Neuron (in vitro differentiated cells): ENCODE measurements at regions not wholly inside any gene's neighbourhood (a gene's known extent, or its start where the extent isn't known, plus 50 kb on each side); places are given as distances from the start of the nearest gene placed in this dataset.
"Not testable (repeated sequence)": the region's sequence is repeated elsewhere in the genome, so short reads cannot be mapped to it uniquely, and the experiment has no call there.

Experiments used
- H2AFZ ChIP-seq: one replicate; pipeline ENCODE4 v1.6.1; 2013; ENCODE audit warnings: low read depth, mild to moderate bottlenecking, inconsistent platforms, low read length, moderate library complexity
- H3K27me3 ChIP-seq: one replicate; pipeline ENCODE4 v1.6.1; 2013; ENCODE audit warnings: low read length; ENCODE audit not compliant: insufficient read depth
- H3K36me3 ChIP-seq: one replicate; pipeline ENCODE4 v1.6.1; 2013; ENCODE audit warnings: low read length; ENCODE audit not compliant: insufficient read depth
- H3K4me1 ChIP-seq: one replicate; pipeline ENCODE4 v1.6.1; 2013; ENCODE audit warnings: low read length; ENCODE audit not compliant: insufficient read depth
- H3K4me3 ChIP-seq: 2 replicates; pipeline ENCODE4 v1.5.1; 2013; ENCODE audit warnings: mild to moderate bottlenecking, low read length, moderate library complexity
- H3K9me3 ChIP-seq: one replicate; pipeline ENCODE4 v1.6.1; 2013; ENCODE audit warnings: low read length

DNA sequence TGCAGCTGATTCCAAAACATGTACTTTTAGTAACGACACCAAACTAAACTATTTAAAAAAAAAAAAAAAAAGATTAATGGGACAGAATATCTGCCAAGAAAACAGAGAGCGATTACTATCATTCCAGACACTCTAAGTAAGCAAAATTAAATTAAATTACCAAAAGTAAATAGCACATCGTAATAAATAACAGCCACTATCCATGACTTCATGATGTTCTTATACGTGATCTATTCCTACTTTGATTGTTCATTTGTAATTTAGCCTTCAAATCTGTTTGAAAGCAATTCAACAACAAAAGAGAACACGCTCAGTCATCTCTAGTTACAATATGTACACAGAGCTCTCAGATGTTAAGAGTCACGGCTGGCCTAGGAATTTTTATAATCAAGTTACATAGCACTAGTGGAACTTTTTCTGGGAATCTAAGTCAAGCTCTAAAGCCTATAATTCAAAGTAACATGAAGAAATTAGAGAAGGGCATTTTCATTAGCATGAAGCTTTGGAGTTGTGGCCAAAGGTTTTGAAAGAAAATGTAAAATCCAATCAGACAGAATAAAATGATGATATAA is 241.7 kb upstream of the NEBL start:
- Histone ChIP-seq H2AFZ (no peak overlapping the region), H3K36me3 (no peaks in the 10 kb centered on the region), H3K9me3 (peaks cover 3% of the 10 kb centered on the region), H3K4me1 (no peaks in the 10 kb centered on the region), H3K27me3 (no peaks in the 10 kb centered on the region), H3K4me3 (no peak overlapping the region)

DNA sequence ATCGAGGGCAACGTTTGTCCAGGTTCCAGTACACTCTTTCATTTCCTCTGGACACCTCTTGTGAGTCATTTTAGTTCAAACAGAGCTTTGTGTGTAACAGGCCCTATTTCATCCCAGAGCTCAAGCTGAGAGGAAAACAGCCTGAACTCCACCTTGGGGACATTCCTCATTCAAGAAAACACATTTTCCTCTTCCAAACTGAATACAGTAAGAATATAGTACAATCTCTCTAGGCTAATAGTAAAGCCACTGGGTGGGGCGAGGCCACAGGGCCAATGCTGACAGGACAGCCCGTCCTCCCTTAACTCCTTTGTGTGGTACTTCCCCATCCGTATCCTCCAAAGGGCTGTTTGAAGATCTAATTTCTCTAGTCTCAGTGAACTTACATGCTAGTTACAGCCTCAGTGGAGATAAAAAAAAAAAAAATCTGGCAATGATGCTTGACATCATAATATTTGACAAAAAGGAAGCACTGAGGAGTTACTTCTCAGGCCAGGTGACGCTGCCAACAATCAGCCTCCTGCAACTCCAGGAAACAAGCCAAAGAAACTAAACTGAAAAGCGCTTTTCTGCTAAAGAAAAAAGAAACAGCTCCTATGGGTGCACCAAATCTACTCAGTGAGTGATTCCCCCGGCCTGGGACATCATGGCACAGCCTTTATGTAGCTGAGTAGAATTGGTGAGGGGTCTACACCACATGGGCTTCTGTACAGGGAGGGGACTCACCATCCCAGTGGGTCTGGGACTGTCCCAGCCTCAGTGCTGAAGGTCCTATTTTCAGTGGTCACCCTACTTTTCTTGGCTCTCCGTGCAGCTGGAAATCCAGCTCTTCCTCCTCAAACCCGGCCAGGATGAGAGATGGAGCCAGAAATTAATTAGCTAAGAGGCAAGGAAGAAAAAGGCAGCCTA is 238.2 kb upstream of the NEBL start:
- Histone ChIP-seq H3K4me1 (no peaks in the 10 kb centered on the region), H3K36me3 (no peaks in the 10 kb centered on the region), H3K9me3 (peaks cover 3% of the 10 kb centered on the region), H2AFZ (no peak overlapping the region), H3K4me3 (no peak overlapping the region), H3K27me3 (no peaks in the 10 kb centered on the region)

DNA sequence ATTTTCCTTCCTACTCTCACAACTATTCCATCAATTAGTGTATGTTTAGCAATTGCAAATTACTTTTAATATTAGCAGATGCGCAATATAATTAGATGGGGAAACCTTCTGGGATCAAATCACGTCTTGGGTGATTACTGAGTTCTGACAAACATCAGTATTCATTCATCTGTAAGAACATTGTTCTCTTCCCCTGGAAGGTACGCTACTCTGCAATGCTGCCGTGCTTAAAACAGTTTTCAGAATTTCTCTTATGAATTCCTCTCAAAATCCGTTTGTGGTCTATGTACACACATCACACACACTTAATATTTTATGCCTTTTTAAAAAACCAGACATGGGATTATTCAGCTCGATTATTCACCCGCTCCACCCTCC is 237.5 kb upstream of the NEBL start:
- Histone ChIP-seq H3K4me3 (no peak overlapping the region), H3K9me3 (peaks cover 3% of the 10 kb centered on the region), H3K27me3 (no peaks in the 10 kb centered on the region), H2AFZ (no peak overlapping the region), H3K36me3 (no peaks in the 10 kb centered on the region), H3K4me1 (no peaks in the 10 kb centered on the region)

DNA sequence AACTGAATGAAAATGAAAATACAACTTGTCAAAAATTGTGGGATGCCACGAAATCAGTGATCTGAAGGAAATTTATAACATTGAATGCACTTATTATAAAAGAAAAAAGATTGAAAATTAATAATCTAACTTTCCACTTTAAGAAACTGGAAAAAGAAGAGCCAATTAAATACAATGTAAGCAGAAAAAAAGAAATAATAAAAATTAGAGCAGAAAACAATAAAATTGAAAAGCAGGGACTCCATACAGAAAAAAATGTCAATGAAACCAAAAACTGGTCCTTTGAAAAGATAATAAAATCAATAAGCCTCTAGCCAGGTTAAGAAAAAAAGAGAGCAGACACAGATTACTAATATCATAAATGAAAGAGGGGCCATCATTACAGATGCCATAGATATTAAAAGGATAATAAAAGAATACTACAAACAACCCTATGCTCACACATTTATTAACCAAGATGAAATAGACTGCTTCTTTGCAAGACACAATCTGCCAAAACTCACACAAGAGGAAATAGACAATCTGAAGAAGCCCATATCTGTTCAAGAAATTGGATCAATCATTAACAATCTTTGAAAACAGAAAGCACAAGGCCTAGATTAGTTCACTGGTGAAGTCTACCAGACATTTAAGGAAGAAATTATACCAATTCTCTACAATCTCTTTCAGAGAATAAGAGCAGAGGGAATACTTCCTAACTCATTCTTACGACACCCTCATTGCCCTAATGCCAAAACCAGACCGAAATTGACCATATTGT is 233.8 kb upstream of the NEBL start:
- Histone ChIP-seq H3K27me3 (no peaks in the 10 kb centered on the region), H3K36me3 (no peaks in the 10 kb centered on the region), H3K4me3 (no peak overlapping the region), H3K9me3 (no peaks in the 10 kb centered on the region), H3K4me1 (no peaks in the 10 kb centered on the region), H2AFZ (no peak overlapping the region)

DNA sequence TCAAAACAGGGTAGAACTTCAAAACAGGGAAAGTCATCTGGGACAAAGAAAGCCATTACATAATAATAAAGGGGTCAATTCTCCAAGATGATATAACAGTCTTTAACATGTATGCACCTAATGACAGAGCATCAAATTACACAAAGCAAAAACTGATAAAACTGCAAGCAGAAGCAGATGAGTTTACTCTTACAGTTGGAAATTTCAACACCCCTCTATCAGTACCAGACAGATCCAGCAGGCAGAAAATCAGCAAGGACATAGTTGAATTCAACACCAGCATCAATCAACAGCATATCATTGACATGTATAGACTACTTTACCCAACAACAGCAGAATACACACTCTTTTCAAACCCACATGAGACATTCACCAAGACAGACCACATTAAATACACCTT is 233.0 kb upstream of the NEBL start:
- no peaks in the 10 kb centered on the region for H3K9me3 ChIP-seq
- H3K4me3 ChIP-seq: no peak overlapping the region
- no peaks in the 10 kb centered on the region for H3K36me3 ChIP-seq
- no peaks in the 10 kb centered on the region for H3K27me3 ChIP-seq
- no peak overlapping the region for H2AFZ ChIP-seq
- H3K4me1 ChIP-seq: peaks cover 6% of the 10 kb centered on the region

DNA sequence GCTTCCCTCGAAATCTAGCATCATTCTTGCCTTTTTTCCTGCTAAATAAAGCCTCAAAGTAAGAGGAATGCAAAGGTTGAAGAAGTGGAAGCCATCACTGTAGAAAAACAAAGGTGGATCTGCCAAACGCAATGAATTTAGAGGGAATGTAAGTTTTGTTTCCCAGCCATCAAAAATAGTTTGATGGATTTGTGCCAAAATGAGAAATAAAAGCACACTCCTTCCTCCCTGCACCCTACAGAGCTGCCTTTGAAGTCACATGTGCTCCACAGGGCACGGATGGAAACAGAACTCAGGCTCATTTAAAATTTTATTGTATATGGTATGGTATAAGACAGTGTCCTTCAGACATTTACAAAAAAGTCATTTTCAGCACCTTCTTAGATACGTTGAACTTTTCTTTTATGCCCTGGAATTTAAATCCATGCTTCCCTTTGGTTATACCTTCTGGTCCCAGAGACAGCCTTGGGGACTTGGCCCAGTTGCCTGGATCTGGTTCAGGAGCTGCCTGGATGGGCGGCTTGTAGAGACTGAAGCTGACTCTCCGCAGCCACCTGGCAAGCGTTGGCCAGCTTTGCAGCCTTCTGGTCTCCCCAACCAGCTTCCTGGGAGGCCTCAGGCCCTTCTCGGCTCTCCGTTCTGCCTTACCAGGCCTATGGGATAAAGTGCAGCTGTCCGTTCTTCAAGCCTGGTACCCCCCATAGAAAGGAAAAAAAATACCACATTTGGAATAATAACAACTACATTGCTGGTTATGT is 228.5 kb upstream of the NEBL start:
- H2AFZ ChIP-seq: no peak overlapping the region
- H3K27me3 ChIP-seq: no peaks in the 10 kb centered on the region

DNA sequence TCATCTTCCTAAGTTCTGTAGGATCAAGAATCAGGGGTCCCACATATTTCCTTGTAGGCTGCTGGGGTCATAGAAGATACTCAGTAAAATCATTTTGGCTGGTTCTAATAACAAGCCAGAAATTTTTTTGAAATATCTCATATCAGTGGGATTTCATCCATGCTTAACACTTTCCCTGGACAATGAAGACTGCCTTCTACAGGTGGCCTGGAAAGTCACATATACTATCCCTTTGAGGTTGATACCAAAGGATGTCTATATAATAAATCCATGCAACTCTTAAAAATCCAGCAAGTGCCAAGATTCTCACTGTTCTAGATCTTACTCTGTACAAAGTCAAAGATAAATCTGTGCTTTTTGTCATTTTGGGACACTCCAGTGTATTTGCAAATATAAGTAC is 225.8 kb upstream of the NEBL start:
- H3K27me3 ChIP-seq: no peaks in the 10 kb centered on the region
- no peaks in the 10 kb centered on the region for H3K36me3 ChIP-seq
- H3K4me1 ChIP-seq: peaks cover 9% of the 10 kb centered on the region
- H3K9me3 ChIP-seq: no peaks in the 10 kb centered on the region
- H3K4me3 ChIP-seq: no peak overlapping the region
- H2AFZ ChIP-seq: no peak overlapping the region

More for the DNA sequence above, 228.5 kb upstream of the NEBL start:
- Histone ChIP-seq H3K36me3 (no peaks in the 10 kb centered on the region), H3K9me3 (no peaks in the 10 kb centered on the region), H3K4me1 (peaks cover 9% of the 10 kb centered on the region), H3K4me3 (no peak overlapping the region)

DNA sequence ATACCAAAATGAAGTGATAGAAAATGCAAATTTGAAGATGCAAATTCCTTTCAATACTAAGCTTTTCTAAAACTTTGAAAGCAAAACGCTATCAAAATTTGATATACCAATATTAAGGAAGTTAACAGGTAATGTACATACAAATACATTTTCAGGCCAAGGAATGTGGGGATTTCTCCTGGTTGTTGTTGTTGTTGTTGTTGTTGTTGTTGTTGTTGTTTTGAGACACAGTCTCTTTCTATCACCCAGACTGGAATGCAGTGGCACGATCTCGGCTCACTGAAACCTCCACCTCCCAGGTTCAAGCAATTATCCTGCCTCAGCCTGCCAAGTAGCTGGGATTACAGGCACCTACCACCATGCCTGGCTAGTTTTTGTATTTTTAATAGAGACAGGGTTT is 224.7 kb upstream of the NEBL start:
- not testable (repeated sequence) for H3K4me1 ChIP-seq

DNA sequence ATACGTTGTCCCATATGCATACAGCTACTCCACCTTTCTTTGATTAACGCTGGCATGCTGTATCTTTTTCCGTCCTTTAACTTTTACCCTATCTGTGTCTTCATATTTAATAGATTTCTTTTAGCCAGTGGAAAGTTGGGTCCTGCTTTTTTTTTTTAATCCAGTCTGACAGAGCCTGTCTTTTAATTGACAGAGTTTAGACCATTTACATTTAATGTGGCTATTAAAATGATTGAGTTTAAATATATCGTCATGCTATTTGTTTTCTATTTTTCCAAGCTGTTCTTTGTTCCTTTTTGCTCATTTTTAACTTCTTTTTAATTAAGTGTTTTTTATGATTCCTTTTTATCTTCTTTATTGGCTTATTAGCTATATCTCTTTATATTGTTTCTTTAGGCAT is 217.6 kb upstream of the NEBL start:
- Histone ChIP-seq H3K36me3 (no peaks in the 10 kb centered on the region), H3K27me3 (no peaks in the 10 kb centered on the region), H3K4me1 (no peaks in the 10 kb centered on the region), H3K4me3 (no peak overlapping the region), H2AFZ (no peak overlapping the region), H3K9me3 (no peaks in the 10 kb centered on the region)

More for the DNA sequence above, 224.7 kb upstream of the NEBL start:
- not testable (repeated sequence) for H3K9me3 ChIP-seq, H3K4me3 ChIP-seq, H3K36me3 ChIP-seq, H2AFZ ChIP-seq, H3K27me3 ChIP-seq

DNA sequence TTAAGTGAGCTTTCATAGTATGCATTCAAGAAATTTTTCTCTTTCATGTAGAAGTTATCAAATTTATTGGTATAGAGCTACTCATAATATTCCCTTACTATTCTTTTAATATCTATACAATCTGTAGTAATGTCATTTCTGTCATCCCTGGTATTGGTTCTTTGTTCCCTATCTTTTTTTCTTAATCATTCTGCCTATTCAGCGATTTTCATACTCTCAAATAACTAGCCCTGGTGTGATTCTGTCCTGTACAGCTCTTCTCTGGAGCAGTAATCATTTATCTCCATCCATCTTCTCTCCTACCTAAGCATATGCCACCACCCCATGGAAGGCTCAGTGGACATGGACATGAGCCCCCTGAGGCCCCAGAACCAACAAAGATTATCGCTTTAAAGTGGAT is 213.2 kb upstream of the NEBL start:
- H3K9me3 ChIP-seq: no peaks in the 10 kb centered on the region
- no peaks in the 10 kb centered on the region for H3K27me3 ChIP-seq
- H3K4me3 ChIP-seq: no peak overlapping the region
- no peak overlapping the region for H2AFZ ChIP-seq
- H3K36me3 ChIP-seq: no peaks in the 10 kb centered on the region
- H3K4me1 ChIP-seq: no peaks in the 10 kb centered on the region

DNA sequence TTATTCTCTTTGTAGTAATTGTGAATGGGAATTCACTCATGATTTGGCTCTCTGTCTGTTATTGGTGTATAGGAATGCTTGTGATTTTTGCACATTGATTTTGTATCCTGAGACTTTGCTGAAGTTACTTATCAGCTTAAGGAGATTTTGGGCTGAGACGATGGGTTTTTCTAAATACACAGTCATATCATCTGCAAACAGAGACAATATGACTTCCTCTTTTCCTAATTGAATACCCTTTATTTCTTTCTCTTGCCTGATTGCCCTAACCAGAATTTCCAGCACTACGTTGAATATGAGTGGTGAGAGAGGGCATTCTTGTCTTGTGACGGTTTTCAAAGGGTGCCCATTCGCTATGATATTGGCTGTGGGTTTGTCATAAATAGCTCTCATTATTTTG is 209.8 kb upstream of the NEBL start:
- H3K4me3 ChIP-seq, H2AFZ ChIP-seq, H3K9me3 ChIP-seq, H3K27me3 ChIP-seq, H3K4me1 ChIP-seq, H3K36me3 ChIP-seq: not testable (repeated sequence)

DNA sequence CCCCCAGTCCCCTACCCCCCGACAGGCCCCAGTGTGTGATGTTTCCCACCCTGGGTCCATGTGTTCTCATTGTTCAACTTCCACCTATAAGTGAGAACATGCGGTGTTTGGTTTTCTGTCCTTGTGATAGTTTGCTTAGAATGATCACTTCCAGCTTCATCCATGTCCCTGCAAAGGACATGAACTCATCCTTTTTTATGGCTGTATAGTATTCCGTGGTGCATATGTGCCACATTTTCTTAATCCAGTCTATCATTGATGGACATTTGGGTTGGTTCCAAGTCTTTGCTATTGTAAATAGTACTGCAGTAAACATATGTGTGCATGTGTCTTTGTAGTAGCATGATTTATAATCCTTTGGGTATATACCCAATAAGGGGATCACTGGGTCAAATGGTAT is 208.2 kb upstream of the NEBL start:
- H3K36me3 ChIP-seq, H2AFZ ChIP-seq, H3K4me3 ChIP-seq, H3K27me3 ChIP-seq, H3K9me3 ChIP-seq: not testable (repeated sequence)
- H3K4me1 ChIP-seq: peaks cover 18% of the 10 kb centered on the region
